CD4-positive, CD25-positive, alpha-beta regulatory T cell (primary cell): ENCODE measurements at regions not wholly inside any gene's neighbourhood (a gene's known extent, or its start where the extent isn't known, plus 50 kb on each side); places are given as distances from the start of the nearest gene placed in this dataset.

Experiments used
- ATAC-seq, 2 donors: fragments of 150-1000 bp; cut with Tn5 transposase; one replicate each; pipeline ENCODE4 v1.10.0; 2021; ENCODE audit warnings: low read depth in 2 of 2, moderate number of reproducible peaks in 2 of 2, moderate library complexity in 1 of 2
- DNase-seq, 3 donors: peaks; one replicate each; pipeline versions ENCODE4 v3.0.0 to v3.0.0-alpha.2; 2012 to 2022; ENCODE audit warnings: mixed read lengths in 1 of 3
- H3K27ac ChIP-seq: one replicate; pipeline ENCODE4 v1.7.0; 2013; ENCODE audit warnings: mild to moderate bottlenecking, low read length; ENCODE audit not compliant: insufficient read depth, poor library complexity, severe bottlenecking
- H3K27me3 ChIP-seq: one replicate; pipeline ENCODE4 v1.7.0; 2013; ENCODE audit warnings: low read length; ENCODE audit not compliant: control insufficient read depth, insufficient read depth
- H3K36me3 ChIP-seq: one replicate; pipeline ENCODE4 v1.7.0; 2013; ENCODE audit warnings: mild to moderate bottlenecking, low read length, moderate library complexity; ENCODE audit not compliant: control insufficient read depth, insufficient read depth
- H3K4me1 ChIP-seq: 2 replicates; pipeline ENCODE4 v1.7.0; 2013; ENCODE audit warnings: mild to moderate bottlenecking, low read length; ENCODE audit not compliant: insufficient read depth, control insufficient read depth, poor library complexity, severe bottlenecking
- H3K4me3 ChIP-seq: one replicate; pipeline ENCODE4 v1.7.0; 2013; ENCODE audit warnings: low read depth, mild to moderate bottlenecking, low read length, moderate library complexity
- H3K9me3 ChIP-seq, 2 experiments: 1 replicate in 1 of 2; 2 replicates in 1 of 2; pipeline ENCODE4 v1.7.0; 2013; ENCODE audit warnings: low read length in 2 of 2, mild to moderate bottlenecking in 1 of 2, moderate library complexity in 1 of 2; ENCODE audit not compliant: control insufficient read depth in 2 of 2
- H3K27ac Mint-ChIP-seq, 3 donors: one replicate each; pipeline ENCODE4 v1.8.0; 2020 to 2022; ENCODE audit warnings: mild to moderate bottlenecking in 3 of 3, mixed read lengths in 3 of 3, moderate library complexity in 2 of 3
- H3K27me3 Mint-ChIP-seq: one replicate; pipeline ENCODE4 v1.8.0; 2022; ENCODE audit warnings: mild to moderate bottlenecking, mixed read lengths
- H3K36me3 Mint-ChIP-seq: one replicate; pipeline ENCODE4 v1.8.0; 2020; ENCODE audit warnings: mixed read lengths
- H3K4me1 Mint-ChIP-seq, 4 donors: one replicate each; pipeline ENCODE4 v1.8.0; 2020 to 2022; ENCODE audit warnings: mixed read lengths in 4 of 4, mild to moderate bottlenecking in 1 of 4
- H3K4me3 Mint-ChIP-seq, 4 donors: one replicate each; pipeline ENCODE4 v1.8.0; 2020 to 2022; ENCODE audit warnings: mild to moderate bottlenecking in 4 of 4, mixed read lengths in 4 of 4, moderate library complexity in 3 of 4
- H3K9me3 Mint-ChIP-seq, 7 donors: one replicate each; pipeline ENCODE4 v1.8.0; 2020 to 2022; ENCODE audit warnings: mixed read lengths in 7 of 7, mild to moderate bottlenecking in 3 of 7, moderate library complexity in 2 of 7

GRCh38 chr3:20743553-20744321 lies 557.7 kb upstream of the SGO1 start:
- Histone ChIP-seq H3K4me3 (no peak overlapping the region), H3K4me1 (no peaks in the 10 kb centered on the region), H3K27ac (no peak overlapping the region), H3K36me3 (no peaks in the 10 kb centered on the region), H3K9me3 (peaks cover 0 to 5% of the 10 kb centered on the region in 2 experiments), H3K27me3 (no peaks in the 10 kb centered on the region)
- Mint-ChIP-seq H3K4me3 (no peak overlapping the region), H3K4me1 (no peaks in the 10 kb centered on the region), H3K9me3 (peaks cover 0 to 14% (median 5%) of the 10 kb centered on the region in 7 donors), H3K36me3 (peaks cover 2% of the 10 kb centered on the region), H3K27me3 (no peaks in the 10 kb centered on the region), H3K27ac (no peak overlapping the region)
- no peak for ATAC-seq
- no peak for DNase-seq

- no peaks in the 10 kb centered on the region for H3K4me1 ChIP-seq
- no peak for DNase-seq
- no peak overlapping the region for H3K4me3 ChIP-seq
- H3K27ac ChIP-seq = no peak overlapping the region
- H3K9me3 ChIP-seq = peaks cover 0 to 5% of the 10 kb centered on the region in 2 experiments
- no peaks in the 10 kb centered on the region for H3K36me3 Mint-ChIP-seq
- no peaks in the 10 kb centered on the region for H3K36me3 ChIP-seq
- no peak for ATAC-seq
- H3K4me1 Mint-ChIP-seq = no peaks in the 10 kb centered on the region
- peaks cover 0 to 13% (median 5%) of the 10 kb centered on the region in 7 donors for H3K9me3 Mint-ChIP-seq
- no peaks in the 10 kb centered on the region for H3K27me3 Mint-ChIP-seq
- H3K27ac Mint-ChIP-seq = no peak overlapping the region
- no peak overlapping the region for H3K4me3 Mint-ChIP-seq
- H3K27me3 ChIP-seq = no peaks in the 10 kb centered on the region
Measured at GRCh38 chr3:20742903-20743552, 557.0 kb upstream of the SGO1 start.

- Histone ChIP-seq H3K4me1 (no peaks in the 10 kb centered on the region), H3K27ac (no peak overlapping the region), H3K4me3 (no peak overlapping the region), H3K36me3 (no peaks in the 10 kb centered on the region), H3K9me3 (no peaks in the 10 kb centered on the region), H3K27me3 (no peaks in the 10 kb centered on the region)
- Mint-ChIP-seq H3K27me3 (no peaks in the 10 kb centered on the region), H3K9me3 (peaks cover 0 to 9% (median 0%) of the 10 kb centered on the region in 7 donors), H3K4me3 (no peak overlapping the region), H3K27ac (no peak overlapping the region), H3K36me3 (no peaks in the 10 kb centered on the region), H3K4me1 (no peaks in the 10 kb centered on the region)
- DNase-seq (no peak), ATAC-seq (no peak)
Measured at GRCh38 chr3:20741381-20741780, 555.4 kb upstream of the SGO1 start.

- peaks cover 0 to 9% (median 0%) of the 10 kb centered on the region in 7 donors for H3K9me3 Mint-ChIP-seq
- DNase-seq = no peak
- H3K4me3 Mint-ChIP-seq = no peak overlapping the region
- Histone ChIP-seq H3K4me1 (no peaks in the 10 kb centered on the region), H3K27ac (no peak overlapping the region), H3K9me3 (peaks cover 0 to 5% of the 10 kb centered on the region in 2 experiments), H3K4me3 (no peak overlapping the region), H3K36me3 (no peaks in the 10 kb centered on the region), H3K27me3 (no peaks in the 10 kb centered on the region)
- no peak overlapping the region for H3K27ac Mint-ChIP-seq
- H3K4me1 Mint-ChIP-seq = no peaks in the 10 kb centered on the region
- no peaks in the 10 kb centered on the region for H3K27me3 Mint-ChIP-seq
- H3K36me3 Mint-ChIP-seq = no peaks in the 10 kb centered on the region
- no peak for ATAC-seq
Measured at GRCh38 chr3:20739814-20740213, 553.8 kb upstream of the SGO1 start.

GRCh38 chr3:20736287-20736852 lies 550.4 kb upstream of the SGO1 start:
- DNase-seq (no peak), ATAC-seq (no peak)
- Mint-ChIP-seq H3K36me3 (no peaks in the 10 kb centered on the region), H3K27ac (no peak overlapping the region), H3K4me1 (no peaks in the 10 kb centered on the region), H3K9me3 (peaks cover 0 to 6% (median 0%) of the 10 kb centered on the region in 7 donors), H3K27me3 (no peaks in the 10 kb centered on the region), H3K4me3 (no peak overlapping the region)
- Histone ChIP-seq H3K4me3 (no peak overlapping the region), H3K27me3 (no peaks in the 10 kb centered on the region), H3K4me1 (no peaks in the 10 kb centered on the region), H3K36me3 (no peaks in the 10 kb centered on the region), H3K27ac (no peak overlapping the region), H3K9me3 (peaks cover 4 to 5% of the 10 kb centered on the region in 2 experiments)

- no peak overlapping the region for H3K27ac ChIP-seq
- H3K27ac Mint-ChIP-seq = no peak overlapping the region
- DNase-seq = no peak
- H3K27me3 ChIP-seq = no peaks in the 10 kb centered on the region
- peaks cover 4 to 5% of the 10 kb centered on the region in 2 experiments for H3K9me3 ChIP-seq
- no peaks in the 10 kb centered on the region for H3K36me3 Mint-ChIP-seq
- no peak overlapping the region for H3K4me3 Mint-ChIP-seq
- no peaks in the 10 kb centered on the region for H3K36me3 ChIP-seq
- H3K9me3 Mint-ChIP-seq = peaks cover 0 to 15% (median 5%) of the 10 kb centered on the region in 7 donors
- H3K4me1 Mint-ChIP-seq = no peaks in the 10 kb centered on the region
- H3K4me1 ChIP-seq = no peaks in the 10 kb centered on the region
- no peaks in the 10 kb centered on the region for H3K27me3 Mint-ChIP-seq
- no peak overlapping the region for H3K4me3 ChIP-seq
- no peak for ATAC-seq
Measured at GRCh38 chr3:20729185-20729584, 543.2 kb upstream of the SGO1 start.

- Histone ChIP-seq H3K4me3 (no peak overlapping the region), H3K9me3 (peaks cover 2 to 5% of the 10 kb centered on the region in 2 experiments), H3K27ac (no peak overlapping the region), H3K27me3 (no peaks in the 10 kb centered on the region), H3K36me3 (no peaks in the 10 kb centered on the region), H3K4me1 (no peaks in the 10 kb centered on the region)
- ATAC-seq = no peak
- Mint-ChIP-seq H3K4me3 (no peak overlapping the region), H3K27ac (no peak overlapping the region), H3K27me3 (no peaks in the 10 kb centered on the region), H3K36me3 (no peaks in the 10 kb centered on the region), H3K4me1 (no peaks in the 10 kb centered on the region), H3K9me3 (peaks cover 0 to 15% (median 5%) of the 10 kb centered on the region in 7 donors)
- no peak for DNase-seq
Measured at GRCh38 chr3:20726786-20727185, 540.8 kb upstream of the SGO1 start.
